ENCODE measurements at regions not wholly inside any gene's neighbourhood (a gene's known extent, or its start where the extent isn't known, plus 50 kb on each side); places are given as distances from the start of the nearest gene placed in this dataset.

- H3K27ac ChIP-seq (ENCODE audit: low read length), result no peak overlapping the region
- no peaks in the 10 kb centered on the region for H3K4me1 ChIP-seq (ENCODE audit: control insufficient read depth in 1 of 2, insufficient read depth in 2 of 2, low read length in 2 of 2)
- H3K4me3 ChIP-seq (ENCODE audit: low read depth in 1 of 2, low read length in 2 of 2), result no peak overlapping the region
- peaks cover 0 to 4% of the 10 kb centered on the region in 2 donors for H3K9me3 ChIP-seq (ENCODE audit: control insufficient read depth in 1 of 2, low read length in 2 of 2)
- H3K27me3 ChIP-seq (ENCODE audit: low read depth, low read length), result no peaks in the 10 kb centered on the region
- H3K36me3 ChIP-seq (ENCODE audit: control insufficient read depth in 1 of 2, insufficient read depth in 2 of 2, low read length in 2 of 2), result no peaks in the 10 kb centered on the region
These were observed 186.9 kb upstream of the PHYHIPL start for GRCh38 chr10:58989486-58990039.

DNA sequence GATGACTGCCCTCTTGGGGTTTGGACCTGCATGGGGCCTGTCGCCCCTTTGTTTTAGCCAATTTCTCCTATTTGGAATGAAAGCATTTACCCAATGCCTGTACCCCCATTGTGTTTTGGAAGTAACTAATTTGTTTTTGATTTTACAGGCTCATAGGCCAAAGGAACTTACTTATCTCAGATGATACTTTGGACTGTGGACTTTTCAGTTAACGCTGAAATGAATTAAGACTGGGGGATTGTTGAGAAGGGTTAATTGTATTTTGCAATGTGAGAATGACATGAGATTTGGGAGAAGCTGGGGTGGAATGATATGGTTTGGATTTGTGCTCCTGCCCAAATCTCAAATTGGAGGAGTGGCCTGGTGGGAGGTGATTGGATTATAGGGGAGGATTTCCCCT, 185.8 kb upstream of the PHYHIPL start:
- Histone ChIP-seq H3K4me1 (ENCODE audit: control insufficient read depth in 1 of 2, insufficient read depth in 2 of 2, low read length in 2 of 2) (no peaks in the 10 kb centered on the region), H3K27me3 (ENCODE audit: low read depth, low read length) (no peaks in the 10 kb centered on the region), H3K27ac (ENCODE audit: low read length) (no peak overlapping the region), H3K9me3 (ENCODE audit: control insufficient read depth in 1 of 2, low read length in 2 of 2) (peaks cover 0 to 4% of the 10 kb centered on the region in 2 donors), H3K4me3 (ENCODE audit: low read depth in 1 of 2, low read length in 2 of 2) (no peak overlapping the region), H3K36me3 (ENCODE audit: control insufficient read depth in 1 of 2, insufficient read depth in 2 of 2, low read length in 2 of 2) (no peaks in the 10 kb centered on the region)

GRCh38 chr10:58991856-58992255, 184.6 kb upstream of the PHYHIPL start:
- H3K36me3 ChIP-seq (ENCODE audit: control insufficient read depth in 1 of 2, insufficient read depth in 2 of 2, low read length in 2 of 2), result no peaks in the 10 kb centered on the region
- no peaks in the 10 kb centered on the region for H3K4me1 ChIP-seq (ENCODE audit: control insufficient read depth in 1 of 2, insufficient read depth in 2 of 2, low read length in 2 of 2)
- H3K27ac ChIP-seq (ENCODE audit: low read length), result no peak overlapping the region
- H3K4me3 ChIP-seq (ENCODE audit: low read depth in 1 of 2, low read length in 2 of 2), result no peak overlapping the region
- peaks cover 0 to 4% of the 10 kb centered on the region in 2 donors for H3K9me3 ChIP-seq (ENCODE audit: control insufficient read depth in 1 of 2, low read length in 2 of 2)
- H3K27me3 ChIP-seq (ENCODE audit: low read depth, low read length), result no peaks in the 10 kb centered on the region

DNA sequence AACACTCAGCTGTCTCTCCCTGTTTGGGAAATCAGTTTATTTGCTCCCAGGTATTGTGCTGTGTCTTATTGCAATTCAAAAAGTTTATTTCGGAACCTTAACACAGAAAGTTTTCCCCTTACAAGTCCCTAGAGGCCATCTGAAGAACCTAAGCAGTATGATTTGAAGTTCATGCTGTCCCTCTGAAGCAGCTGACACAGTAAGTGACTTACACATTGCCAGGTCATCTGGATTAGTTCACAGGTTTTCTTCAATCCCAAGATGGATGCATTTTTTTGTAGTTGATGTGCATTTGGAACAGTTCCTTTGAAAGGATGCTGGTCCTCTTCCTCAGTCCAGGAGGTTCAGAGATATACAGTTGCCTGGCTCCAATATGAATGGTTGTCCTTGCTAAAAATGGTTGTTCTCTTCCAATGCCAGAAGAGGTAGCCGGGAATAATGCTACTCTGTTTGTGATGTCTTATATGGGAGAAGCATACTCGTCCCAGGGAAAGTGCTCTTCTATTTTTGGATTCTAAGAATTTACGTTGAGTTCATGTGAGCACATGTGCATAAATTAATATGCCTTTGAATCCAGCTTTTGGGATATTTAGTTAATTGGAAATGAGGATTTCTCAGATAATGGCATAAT, 183.5 kb upstream of the PHYHIPL start:
- Histone ChIP-seq H3K36me3 (ENCODE audit: control insufficient read depth in 1 of 2, insufficient read depth in 2 of 2, low read length in 2 of 2) (no peaks in the 10 kb centered on the region), H3K4me3 (ENCODE audit: low read depth in 1 of 2, low read length in 2 of 2) (no peak overlapping the region), H3K27me3 (ENCODE audit: low read depth, low read length) (no peaks in the 10 kb centered on the region), H3K4me1 (ENCODE audit: control insufficient read depth in 1 of 2, insufficient read depth in 2 of 2, low read length in 2 of 2) (no peaks in the 10 kb centered on the region), H3K9me3 (ENCODE audit: control insufficient read depth in 1 of 2, low read length in 2 of 2) (peaks cover 0 to 4% of the 10 kb centered on the region in 2 donors), H3K27ac (ENCODE audit: low read length) (no peak overlapping the region)

DNA sequence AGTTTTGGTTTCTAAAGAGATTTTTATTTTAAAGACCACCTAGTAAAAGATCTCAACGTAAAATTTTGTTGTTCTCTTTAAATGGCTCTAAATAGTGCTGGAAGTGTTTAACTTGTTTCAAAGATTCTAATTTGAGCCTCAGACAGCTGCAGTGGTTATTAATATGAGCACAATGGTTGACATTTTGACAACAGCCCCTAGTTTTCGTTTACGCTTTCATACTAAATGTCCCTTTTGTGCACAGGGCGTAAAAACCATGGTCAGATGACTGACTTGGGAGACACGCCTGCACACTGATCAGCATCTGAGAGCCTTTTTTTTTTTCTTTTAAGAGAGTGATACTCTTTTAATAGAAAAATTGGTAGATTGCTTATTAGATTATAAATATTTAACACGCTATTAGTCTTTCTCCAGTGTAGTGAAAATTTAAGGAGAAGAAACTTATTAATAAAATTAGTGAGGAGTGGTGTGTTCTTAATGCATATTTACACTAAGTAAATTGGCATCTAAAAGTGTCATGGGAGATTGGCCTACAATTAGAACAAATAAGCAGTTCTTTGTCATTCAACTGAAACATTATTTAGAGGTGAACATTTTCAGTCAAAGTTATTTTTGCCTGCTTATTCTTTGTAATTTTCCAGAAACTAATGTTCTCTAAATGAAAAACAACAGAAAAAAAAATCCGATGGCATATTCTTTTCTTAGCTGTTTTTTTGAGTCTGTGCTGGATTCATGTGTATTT, 182.8 kb upstream of the PHYHIPL start:
- Histone ChIP-seq H3K4me3 (ENCODE audit: low read depth in 1 of 2, low read length in 2 of 2) (no peak overlapping the region), H3K27me3 (ENCODE audit: low read depth, low read length) (no peaks in the 10 kb centered on the region), H3K9me3 (ENCODE audit: control insufficient read depth in 1 of 2, low read length in 2 of 2) (peaks cover 0 to 4% of the 10 kb centered on the region in 2 donors), H3K4me1 (ENCODE audit: control insufficient read depth in 1 of 2, insufficient read depth in 2 of 2, low read length in 2 of 2) (no peaks in the 10 kb centered on the region), H3K36me3 (ENCODE audit: control insufficient read depth in 1 of 2, insufficient read depth in 2 of 2, low read length in 2 of 2) (no peaks in the 10 kb centered on the region), H3K27ac (ENCODE audit: low read length) (no peak overlapping the region)

- Histone ChIP-seq H3K36me3 (ENCODE audit: control insufficient read depth in 1 of 2, insufficient read depth in 2 of 2, low read length in 2 of 2) (no peaks in the 10 kb centered on the region), H3K27ac (ENCODE audit: low read length) (no peak overlapping the region), H3K4me3 (ENCODE audit: low read depth in 1 of 2, low read length in 2 of 2) (no peak overlapping the region), H3K4me1 (ENCODE audit: control insufficient read depth in 1 of 2, insufficient read depth in 2 of 2, low read length in 2 of 2) (no peaks in the 10 kb centered on the region), H3K9me3 (ENCODE audit: control insufficient read depth in 1 of 2, low read length in 2 of 2) (peaks cover 0 to 4% of the 10 kb centered on the region in 2 donors), H3K27me3 (ENCODE audit: low read depth, low read length) (no peaks in the 10 kb centered on the region)
These were observed 182.0 kb upstream of the PHYHIPL start for GRCh38 chr10:58994226-58995057.

DNA sequence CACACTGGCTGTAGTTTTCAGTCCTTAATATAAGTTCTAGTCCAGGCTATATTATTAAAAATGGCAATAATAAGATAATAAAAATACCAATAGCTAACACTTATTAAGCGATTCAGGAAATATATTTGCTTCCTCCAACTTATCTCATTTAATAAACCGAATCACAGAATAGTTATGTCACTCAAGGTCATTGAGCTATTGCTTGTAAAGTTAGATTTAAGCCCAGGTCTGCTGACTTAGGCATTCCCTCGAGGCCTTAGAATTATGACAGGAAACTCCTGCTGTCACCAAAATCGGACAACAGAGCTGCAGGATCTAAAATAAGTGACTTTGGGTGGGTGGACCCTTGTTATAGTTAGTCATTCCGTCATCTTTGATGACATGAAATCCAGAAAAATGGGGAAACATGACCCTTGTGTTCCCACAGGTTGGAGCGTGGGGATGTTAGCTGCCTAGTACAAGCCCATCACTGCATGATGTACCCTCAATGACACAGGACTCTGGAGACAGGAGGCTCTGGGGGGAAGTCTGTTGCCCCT, 181.3 kb upstream of the PHYHIPL start:
- Histone ChIP-seq H3K4me1 (ENCODE audit: control insufficient read depth in 1 of 2, insufficient read depth in 2 of 2, low read length in 2 of 2) (no peaks in the 10 kb centered on the region), H3K27me3 (ENCODE audit: low read depth, low read length) (no peaks in the 10 kb centered on the region), H3K4me3 (ENCODE audit: low read depth in 1 of 2, low read length in 2 of 2) (no peak overlapping the region), H3K9me3 (ENCODE audit: control insufficient read depth in 1 of 2, low read length in 2 of 2) (no peaks in the 10 kb centered on the region), H3K27ac (ENCODE audit: low read length) (no peak overlapping the region), H3K36me3 (ENCODE audit: control insufficient read depth in 1 of 2, insufficient read depth in 2 of 2, low read length in 2 of 2) (no peaks in the 10 kb centered on the region)

GRCh38 chr10:58996063-58996462, 180.4 kb upstream of the PHYHIPL start:
- Histone ChIP-seq H3K27me3 (ENCODE audit: low read depth, low read length) (no peaks in the 10 kb centered on the region), H3K4me1 (ENCODE audit: control insufficient read depth in 1 of 2, insufficient read depth in 2 of 2, low read length in 2 of 2) (no peaks in the 10 kb centered on the region), H3K9me3 (ENCODE audit: control insufficient read depth in 1 of 2, low read length in 2 of 2) (no peaks in the 10 kb centered on the region), H3K27ac (ENCODE audit: low read length) (no peak overlapping the region), H3K4me3 (ENCODE audit: low read depth in 1 of 2, low read length in 2 of 2) (no peak overlapping the region), H3K36me3 (ENCODE audit: control insufficient read depth in 1 of 2, insufficient read depth in 2 of 2, low read length in 2 of 2) (no peaks in the 10 kb centered on the region)

DNA sequence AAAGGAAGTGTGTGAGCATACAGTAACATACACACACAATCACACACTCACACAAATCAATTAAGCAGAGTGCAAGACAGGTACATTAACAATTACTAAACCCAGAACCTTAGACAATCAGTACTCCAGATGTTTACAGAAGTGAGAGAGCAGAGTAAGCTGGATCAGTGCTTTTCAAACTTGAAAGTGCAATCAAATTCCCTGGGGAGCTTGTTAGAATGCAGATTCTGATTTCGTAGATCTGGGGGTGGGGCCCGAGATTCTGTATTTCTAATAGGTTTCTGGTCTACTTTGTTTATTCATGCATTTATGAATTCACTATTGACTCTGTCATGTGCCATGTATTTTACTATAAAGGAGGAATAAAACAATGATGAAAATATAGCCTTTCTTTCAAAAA, 179.6 kb upstream of the PHYHIPL start:
- H3K36me3 ChIP-seq (ENCODE audit: control insufficient read depth in 1 of 2, insufficient read depth in 2 of 2, low read length in 2 of 2), result no peaks in the 10 kb centered on the region
- H3K4me3 ChIP-seq (ENCODE audit: low read depth in 1 of 2, low read length in 2 of 2), result no peak overlapping the region
- H3K4me1 ChIP-seq (ENCODE audit: control insufficient read depth in 1 of 2, insufficient read depth in 2 of 2, low read length in 2 of 2), result no peaks in the 10 kb centered on the region
- no peaks in the 10 kb centered on the region for H3K9me3 ChIP-seq (ENCODE audit: control insufficient read depth in 1 of 2, low read length in 2 of 2)
- no peak overlapping the region for H3K27ac ChIP-seq (ENCODE audit: low read length)
- no peaks in the 10 kb centered on the region for H3K27me3 ChIP-seq (ENCODE audit: low read depth, low read length)

DNA sequence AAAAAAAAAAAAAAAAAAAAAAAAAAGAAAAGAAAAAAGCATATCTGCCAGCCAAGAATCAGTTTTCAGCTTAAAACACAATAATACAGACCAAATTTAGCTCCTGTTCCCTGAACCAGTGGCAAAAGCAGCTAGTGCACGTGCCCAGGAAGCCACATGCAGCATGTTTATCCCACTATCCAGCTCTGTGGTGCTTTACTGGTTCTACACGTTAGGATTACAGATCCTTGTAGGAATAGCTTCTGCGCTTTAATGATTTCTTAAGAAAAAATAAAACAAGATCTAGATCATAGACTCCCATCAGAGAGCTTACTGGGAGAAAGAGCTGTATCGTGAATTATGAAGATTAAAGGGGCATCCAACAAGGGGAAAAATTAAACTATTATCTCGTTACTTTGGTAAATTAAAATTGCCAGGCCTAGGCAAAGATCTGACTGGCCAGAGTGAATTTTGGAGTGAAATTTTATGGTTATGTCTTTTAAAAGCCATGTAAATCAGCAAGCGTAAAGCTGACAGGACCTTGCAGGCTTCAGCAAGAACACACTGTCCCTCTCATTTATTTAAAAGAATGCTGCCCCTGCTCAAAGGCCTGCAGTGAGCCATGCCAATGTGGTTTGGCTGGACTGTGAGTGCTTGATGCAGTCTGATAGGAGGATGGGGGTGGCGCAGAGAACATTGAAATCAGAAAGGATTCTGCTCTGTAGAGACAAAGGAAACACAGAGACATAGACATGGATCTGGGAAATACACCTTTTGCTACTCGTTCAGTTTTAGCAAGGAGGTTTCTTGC, 177.3 kb upstream of the PHYHIPL start:
- H3K4me1 ChIP-seq (ENCODE audit: control insufficient read depth in 1 of 2, insufficient read depth in 2 of 2, low read length in 2 of 2), result no peaks in the 10 kb centered on the region
- no peaks in the 10 kb centered on the region for H3K27me3 ChIP-seq (ENCODE audit: low read depth, low read length)
- H3K4me3 ChIP-seq (ENCODE audit: low read depth in 1 of 2, low read length in 2 of 2), result no peak overlapping the region
- H3K9me3 ChIP-seq (ENCODE audit: control insufficient read depth in 1 of 2, low read length in 2 of 2), result no peaks in the 10 kb centered on the region
- no peak overlapping the region for H3K27ac ChIP-seq (ENCODE audit: low read length)
- no peaks in the 10 kb centered on the region for H3K36me3 ChIP-seq (ENCODE audit: control insufficient read depth in 1 of 2, insufficient read depth in 2 of 2, low read length in 2 of 2)

All from muscle layer of duodenum (tissue), 2 donors.